Neural cell (in vitro differentiated cells): ENCODE measurements at regions not wholly inside any gene's neighbourhood (a gene's known extent, or its start where the extent isn't known, plus 50 kb on each side); places are given as distances from the start of the nearest gene placed in this dataset.

Experiments
- EZH2 ChIP-seq: fragments of 200-600, 300-800 bp; shearing (Covaris generic), sonication (generic); IDR thresholded peaks from 2 replicates; pipeline ENCODE4 v1.6.1; 2014; ENCODE audit warnings: antibody characterized with exemption, low read length, borderline replicate concordance, mild to moderate bottlenecking; ENCODE audit not compliant: insufficient read depth, poor library complexity, severe bottlenecking
- TAF1 ChIP-seq: IDR thresholded peaks from 2 replicates; pipeline ENCODE4 v1.6.1; 2012; ENCODE audit warnings: low read depth
- TF ChIP-seq, protein P1 (sequence below): fragments of 450-650 bp; IDR thresholded peaks from 2 replicates; pipeline ENCODE4 v1.5.1; 2014; ENCODE audit warnings: antibody characterized with exemption, mild to moderate bottlenecking, moderate library complexity; ENCODE audit not compliant: poor library complexity, severe bottlenecking

DNA sequence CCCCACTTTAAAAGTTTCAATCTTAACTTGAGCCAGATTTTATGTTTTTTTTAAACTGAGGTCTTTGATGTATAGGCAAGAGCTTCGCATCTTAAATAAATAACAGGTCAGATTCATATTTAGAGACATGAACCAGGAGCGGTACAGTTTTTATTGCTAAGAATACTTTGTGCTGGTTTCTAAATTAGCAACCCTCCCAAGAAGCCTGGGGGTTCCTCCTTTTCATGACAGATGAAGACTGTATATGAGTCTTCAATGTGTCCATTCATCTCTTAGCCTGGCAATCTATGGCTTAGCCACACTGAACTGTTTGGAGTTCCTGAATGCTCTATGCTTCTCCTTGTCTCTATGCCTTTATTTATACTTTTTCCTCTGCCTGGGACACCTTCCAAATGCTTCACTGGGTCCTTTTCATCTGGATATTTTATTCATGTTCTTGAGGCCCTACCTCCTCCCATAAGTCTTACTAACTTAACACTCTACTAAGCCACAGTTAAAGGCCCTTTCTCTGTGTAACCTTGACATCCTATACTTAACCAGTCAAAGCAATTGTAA, 338.6 kb downstream of the INSC start:
- TF ChIP-seq, protein P1, sequence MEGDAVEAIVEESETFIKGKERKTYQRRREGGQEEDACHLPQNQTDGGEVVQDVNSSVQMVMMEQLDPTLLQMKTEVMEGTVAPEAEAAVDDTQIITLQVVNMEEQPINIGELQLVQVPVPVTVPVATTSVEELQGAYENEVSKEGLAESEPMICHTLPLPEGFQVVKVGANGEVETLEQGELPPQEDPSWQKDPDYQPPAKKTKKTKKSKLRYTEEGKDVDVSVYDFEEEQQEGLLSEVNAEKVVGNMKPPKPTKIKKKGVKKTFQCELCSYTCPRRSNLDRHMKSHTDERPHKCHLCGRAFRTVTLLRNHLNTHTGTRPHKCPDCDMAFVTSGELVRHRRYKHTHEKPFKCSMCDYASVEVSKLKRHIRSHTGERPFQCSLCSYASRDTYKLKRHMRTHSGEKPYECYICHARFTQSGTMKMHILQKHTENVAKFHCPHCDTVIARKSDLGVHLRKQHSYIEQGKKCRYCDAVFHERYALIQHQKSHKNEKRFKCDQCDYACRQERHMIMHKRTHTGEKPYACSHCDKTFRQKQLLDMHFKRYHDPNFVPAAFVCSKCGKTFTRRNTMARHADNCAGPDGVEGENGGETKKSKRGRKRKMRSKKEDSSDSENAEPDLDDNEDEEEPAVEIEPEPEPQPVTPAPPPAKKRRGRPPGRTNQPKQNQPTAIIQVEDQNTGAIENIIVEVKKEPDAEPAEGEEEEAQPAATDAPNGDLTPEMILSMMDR = no peak
- TF ChIP-seq TAF1 = no peak
- TF ChIP-seq EZH2 = no peak
